ENCODE measurements at regions not wholly inside any gene's neighbourhood (a gene's known extent, or its start where the extent isn't known, plus 50 kb on each side); places are given as distances from the start of the nearest gene placed in this dataset.

DNA sequence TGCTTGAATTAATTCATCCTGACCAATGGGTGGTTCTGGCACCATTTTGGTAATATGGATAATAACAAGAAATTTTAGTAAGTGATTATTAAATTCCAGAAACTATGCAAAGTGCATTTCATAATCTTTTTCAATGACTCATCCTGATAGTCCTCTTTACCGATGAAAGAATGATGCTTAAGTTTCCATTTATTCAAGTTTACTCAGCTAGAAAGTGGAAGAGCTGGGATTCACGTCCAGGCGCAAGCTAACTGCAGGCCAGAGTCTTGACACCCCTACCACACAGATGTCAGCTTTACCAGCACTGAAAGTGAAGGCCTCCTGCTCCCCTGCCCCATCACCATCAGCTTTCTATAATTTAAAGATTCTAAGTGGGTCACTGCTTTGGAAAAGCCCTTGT is 493.5 kb upstream of the WWC1 start:
- TF ChIP-seq, protein P1, sequence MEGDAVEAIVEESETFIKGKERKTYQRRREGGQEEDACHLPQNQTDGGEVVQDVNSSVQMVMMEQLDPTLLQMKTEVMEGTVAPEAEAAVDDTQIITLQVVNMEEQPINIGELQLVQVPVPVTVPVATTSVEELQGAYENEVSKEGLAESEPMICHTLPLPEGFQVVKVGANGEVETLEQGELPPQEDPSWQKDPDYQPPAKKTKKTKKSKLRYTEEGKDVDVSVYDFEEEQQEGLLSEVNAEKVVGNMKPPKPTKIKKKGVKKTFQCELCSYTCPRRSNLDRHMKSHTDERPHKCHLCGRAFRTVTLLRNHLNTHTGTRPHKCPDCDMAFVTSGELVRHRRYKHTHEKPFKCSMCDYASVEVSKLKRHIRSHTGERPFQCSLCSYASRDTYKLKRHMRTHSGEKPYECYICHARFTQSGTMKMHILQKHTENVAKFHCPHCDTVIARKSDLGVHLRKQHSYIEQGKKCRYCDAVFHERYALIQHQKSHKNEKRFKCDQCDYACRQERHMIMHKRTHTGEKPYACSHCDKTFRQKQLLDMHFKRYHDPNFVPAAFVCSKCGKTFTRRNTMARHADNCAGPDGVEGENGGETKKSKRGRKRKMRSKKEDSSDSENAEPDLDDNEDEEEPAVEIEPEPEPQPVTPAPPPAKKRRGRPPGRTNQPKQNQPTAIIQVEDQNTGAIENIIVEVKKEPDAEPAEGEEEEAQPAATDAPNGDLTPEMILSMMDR (IDR thresholded peaks at IDR 0.05) = no peak
- no peak for TF ChIP-seq EZH2 (IDR thresholded peaks at IDR 0.05; ENCODE audit: borderline replicate concordance, insufficient read depth, low read depth, low read length, poor library complexity, severe bottlenecking)
